ENCODE measurements at regions not wholly inside any gene's neighbourhood (a gene's known extent, or its start where the extent isn't known, plus 50 kb on each side); places are given as distances from the start of the nearest gene placed in this dataset.

GRCh38 chr2:155099784-155100183, 401.3 kb downstream of the KCNJ3 start:
- Histone ChIP-seq H3K9me3 (ENCODE audit: control insufficient read depth, low read length) (peaks cover 27% of the 10 kb centered on the region), H3K36me3 (ENCODE audit: control insufficient read depth, insufficient read depth, low read length) (no peaks in the 10 kb centered on the region), H3K4me1 (ENCODE audit: control insufficient read depth, insufficient read depth, low read length) (no peaks in the 10 kb centered on the region), H3K27ac (ENCODE audit: low read depth, low read length) (no peak overlapping the region), H3K9ac (ENCODE audit: extremely low read depth, low read length, poor library complexity, severe bottlenecking) (no peak overlapping the region), H3K4me3 (ENCODE audit: low read length) (no peak overlapping the region), H3K27me3 (ENCODE audit: control insufficient read depth, insufficient read depth, low read length, poor library complexity, severe bottlenecking) (no peaks in the 10 kb centered on the region)
- 83 to 95% methylated on average over 1 of the region's 1 CpG for WGBS, 2 experiments (ENCODE audit: insufficient coverage in 1 of 2, insufficient read length in 1 of 2)
- no peak overlapping the region for H3K27ac Mint-ChIP-seq
- H3K27me3 Mint-ChIP-seq (ENCODE audit: insufficient read depth): no peaks in the 10 kb centered on the region
- TF ChIP-seq CTCF (conservative IDR thresholded peaks at IDR 0.05): no peak
- DNase-seq: peak; percentile 68
- peaks cover 33% of the 10 kb centered on the region for H3K9me3 Mint-ChIP-seq
- H3K4me3 Mint-ChIP-seq: no peak overlapping the region
- H3K36me3 Mint-ChIP-seq (ENCODE audit: low read depth): peaks cover 16% of the 10 kb centered on the region
- peaks cover 3% of the 10 kb centered on the region for H3K4me1 Mint-ChIP-seq

GRCh38 chr2:155095613-155096012, 397.1 kb downstream of the KCNJ3 start:
- Mint-ChIP-seq H3K27ac (no peak overlapping the region), H3K4me1 (peaks cover 3% of the 10 kb centered on the region), H3K4me3 (no peak overlapping the region), H3K27me3 (ENCODE audit: insufficient read depth) (no peaks in the 10 kb centered on the region), H3K9me3 (peaks cover 4% of the 10 kb centered on the region), H3K36me3 (ENCODE audit: low read depth) (no peaks in the 10 kb centered on the region)
- Histone ChIP-seq H3K36me3 (ENCODE audit: control insufficient read depth, insufficient read depth, low read length) (no peaks in the 10 kb centered on the region), H3K9me3 (ENCODE audit: control insufficient read depth, low read length) (peaks cover under 1% of the 10 kb centered on the region), H3K27ac (ENCODE audit: low read depth, low read length) (no peak overlapping the region), H3K4me3 (ENCODE audit: low read length) (no peak overlapping the region), H3K27me3 (ENCODE audit: control insufficient read depth, insufficient read depth, low read length, poor library complexity, severe bottlenecking) (no peaks in the 10 kb centered on the region), H3K4me1 (ENCODE audit: control insufficient read depth, insufficient read depth, low read length) (no peaks in the 10 kb centered on the region), H3K9ac (ENCODE audit: extremely low read depth, low read length, poor library complexity, severe bottlenecking) (no peak overlapping the region)
- WGBS, 2 experiments (ENCODE audit: insufficient coverage in 1 of 2, insufficient read length in 1 of 2): 88 to 98% methylated on average over 1 of the region's 1 CpG
- no peak for DNase-seq
- no peak for TF ChIP-seq CTCF (conservative IDR thresholded peaks at IDR 0.05)

- H3K9me3 Mint-ChIP-seq: no peaks in the 10 kb centered on the region
Measured at GRCh38 chr2:155080373-155080772, 381.9 kb downstream of the KCNJ3 start.

More at GRCh38 chr2:155080373-155080772, 381.9 kb downstream of the KCNJ3 start:
- Mint-ChIP-seq H3K4me1 (peaks cover 5% of the 10 kb centered on the region), H3K4me3 (no peak overlapping the region), H3K27me3 (ENCODE audit: insufficient read depth) (no peaks in the 10 kb centered on the region), H3K36me3 (ENCODE audit: low read depth) (no peaks in the 10 kb centered on the region), H3K27ac (no peak overlapping the region)
- 86 to 93% methylated on average over 2 of the region's 2 CpGs for WGBS, 2 experiments (ENCODE audit: insufficient coverage in 1 of 2, insufficient read length in 1 of 2)
- TF ChIP-seq CTCF (conservative IDR thresholded peaks at IDR 0.05): no peak
- Histone ChIP-seq H3K4me1 (ENCODE audit: control insufficient read depth, insufficient read depth, low read length) (no peaks in the 10 kb centered on the region), H3K9ac (ENCODE audit: extremely low read depth, low read length, poor library complexity, severe bottlenecking) (no peak overlapping the region), H3K9me3 (ENCODE audit: control insufficient read depth, low read length) (no peaks in the 10 kb centered on the region), H3K4me3 (ENCODE audit: low read length) (no peak overlapping the region), H3K36me3 (ENCODE audit: control insufficient read depth, insufficient read depth, low read length) (no peaks in the 10 kb centered on the region), H3K27me3 (ENCODE audit: control insufficient read depth, insufficient read depth, low read length, poor library complexity, severe bottlenecking) (no peaks in the 10 kb centered on the region), H3K27ac (ENCODE audit: low read depth, low read length) (no peak overlapping the region)
- DNase-seq: no peak

Data from endodermal cell (in vitro differentiated cells).